Posterior vena cava (tissue), 2 donors: ENCODE measurements at regions not wholly inside any gene's neighbourhood (a gene's known extent, or its start where the extent isn't known, plus 50 kb on each side); places are given as distances from the start of the nearest gene placed in this dataset.
"Not testable (repeated sequence)": the region's sequence is repeated elsewhere in the genome, so short reads cannot be mapped to it uniquely, and the experiment has no call there.

Experiments
- DNase-seq: peaks from one replicate; pipeline ENCODE4 v3.0.0-alpha.2; 2020; ENCODE audit warnings: low spot score
- intact Hi-C, 2 donors: fragments of 100-400 bp; cut with DNase I; formaldehyde crosslinking; loops; one replicate each; pipeline versions ENCODE4 v1.14.1 to v1.14.2; 2022 to 2023
- donor health status: DM: yes; HTN: yes; CAD: no.
- donor health status: DM: yes; HTN: yes; CAD: no.

GRCh38 chr13:63774133-63774532, 2358.5 kb upstream of the PCDH20 start:
- intact Hi-C loops, result no loop called here
- no peak for DNase-seq

- intact Hi-C loops, result no loop called here
- no peak for DNase-seq
Observed at GRCh38 chr13:63773476-63773875, 2357.8 kb upstream of the PCDH20 start.

- intact Hi-C loops, DNase-seq: not testable (repeated sequence)
Observed at GRCh38 chr13:63757683-63758082, 2342.0 kb upstream of the PCDH20 start.

GRCh38 chr13:63749857-63750256, 2334.2 kb upstream of the PCDH20 start:
- intact Hi-C loops, DNase-seq: not testable (repeated sequence)

- DNase-seq, result peak; percentile 68
- intact Hi-C loops, result not testable (repeated sequence)
Observed at GRCh38 chr13:63741814-63742101, 2326.1 kb upstream of the PCDH20 start.

GRCh38 chr13:63741029-63741813, 2325.6 kb upstream of the PCDH20 start:
- peak; percentile 74 for DNase-seq
- intact Hi-C loops, result no loop called here

- DNase-seq, result not testable (repeated sequence)
Observed at GRCh38 chr13:63739112-63739735, 2323.6 kb upstream of the PCDH20 start.

GRCh38 chr13:63737418-63737817, 2321.8 kb upstream of the PCDH20 start:
- intact Hi-C loops, result no loop called here
- no peak for DNase-seq

More at GRCh38 chr13:63739112-63739735, 2323.6 kb upstream of the PCDH20 start:
- intact Hi-C loops, result not testable (repeated sequence)

- intact Hi-C loops, result no loop called here
- DNase-seq, result no peak
Observed at GRCh38 chr13:63731896-63732295, 2316.2 kb upstream of the PCDH20 start.

GRCh38 chr13:63712159-63712558, 2296.5 kb upstream of the PCDH20 start:
- DNase-seq, intact Hi-C loops: not testable (repeated sequence)

- DNase-seq, result no peak
- intact Hi-C loops, result loop anchor here in 1 of 2 donors (2.0 kb wide), 1 partner anchor 58 kb away; no protein-coding TSS in a partner anchor
Observed at GRCh38 chr13:63706751-63707150, 2291.1 kb upstream of the PCDH20 start.

GRCh38 chr13:63704521-63704920, 2288.9 kb upstream of the PCDH20 start:
- intact Hi-C loops, result no loop called here
- DNase-seq, result no peak

GRCh38 chr13:63700350-63700749, 2284.7 kb upstream of the PCDH20 start:
- intact Hi-C loops, result no loop called here
- no peak for DNase-seq

GRCh38 chr13:63699948-63700347, 2284.3 kb upstream of the PCDH20 start:
- DNase-seq, result peak; percentile 31

GRCh38 chr13:63696055-63696454, 2280.4 kb upstream of the PCDH20 start:
- intact Hi-C loops, result no loop called here
- DNase-seq, result no peak

More at GRCh38 chr13:63699948-63700347, 2284.3 kb upstream of the PCDH20 start:
- intact Hi-C loops, result no loop called here

- intact Hi-C loops, result no loop called here
- peak; percentile 72 for DNase-seq
Observed at GRCh38 chr13:63693696-63694095, 2278.0 kb upstream of the PCDH20 start.

- intact Hi-C loops, result no loop called here
- no peak for DNase-seq
Observed at GRCh38 chr13:63691474-63691873, 2275.8 kb upstream of the PCDH20 start.

- intact Hi-C loops, result no loop called here
- DNase-seq, result no peak
Observed at GRCh38 chr13:63690672-63691071, 2275.0 kb upstream of the PCDH20 start.

GRCh38 chr13:63684822-63685221, 2269.2 kb upstream of the PCDH20 start:
- intact Hi-C loops, result no loop called here
- no peak for DNase-seq

- intact Hi-C loops, result no loop called here
- DNase-seq, result no peak
Observed at GRCh38 chr13:63680704-63681103, 2265.1 kb upstream of the PCDH20 start.

- DNase-seq, result no peak
- intact Hi-C loops, result no loop called here
Observed at GRCh38 chr13:63671296-63671695, 2255.6 kb upstream of the PCDH20 start.
